ENCODE measurements at regions not wholly inside any gene's neighbourhood (a gene's known extent, or its start where the extent isn't known, plus 50 kb on each side); places are given as distances from the start of the nearest gene placed in this dataset.

DNA sequence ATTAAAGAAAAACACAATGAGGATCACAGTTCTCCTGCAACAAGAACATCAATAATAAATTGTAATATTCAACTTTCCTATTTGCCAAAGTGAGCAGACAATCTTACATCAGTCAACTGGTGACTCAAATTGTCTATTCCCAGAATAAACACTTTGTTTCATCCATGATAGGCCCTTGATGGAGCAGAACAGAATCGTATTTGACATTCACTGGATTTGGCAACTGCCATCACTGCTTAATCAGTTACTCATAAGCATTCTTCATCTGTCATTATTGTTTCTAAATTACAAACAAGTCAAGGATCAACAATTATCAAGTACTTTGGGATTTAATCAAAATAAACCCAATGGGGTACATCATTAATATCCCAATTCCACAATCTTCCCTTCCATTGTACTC, 398.4 kb downstream of the GABRG2 start:
- no peak overlapping the region for H2AFZ ChIP-seq
- Mint-ChIP-seq H3K4me1 (no peaks in the 10 kb centered on the region), H3K4me3 (no peak overlapping the region), H3K27ac (no peak overlapping the region), H3K9me3 (peaks cover 23% of the 10 kb centered on the region; the same call in 2 of the 3 replicates), H3K27me3 (ENCODE audit: insufficient read depth, low read depth, poor library complexity) (no peaks in the 10 kb centered on the region), H3K36me3 (ENCODE audit: low read depth) (no peaks in the 10 kb centered on the region)
- no peaks in the 10 kb centered on the region for H3K36me3 ChIP-seq (ENCODE audit: insufficient read depth)
- H3K4me3 ChIP-seq = no peak overlapping the region
- H3F3A ChIP-seq (replicated peaks; ENCODE audit: low read depth) = no peaks in the 10 kb centered on the region
- H4K20me1 ChIP-seq (replicated peaks; ENCODE audit: insufficient read depth) = no peaks in the 10 kb centered on the region
- no peaks in the 10 kb centered on the region for H3K4me1 ChIP-seq (ENCODE audit: insufficient read depth)
- H3K4me2 ChIP-seq = no peak overlapping the region
- H3K27me3 ChIP-seq (ENCODE audit: insufficient read depth) = no peaks in the 10 kb centered on the region
- no peak overlapping the region for H3K27ac ChIP-seq (ENCODE audit: low read depth)
- no peak for ATAC-seq
- no peak for DNase-seq (ENCODE audit: low spot score)
- no peaks in the 10 kb centered on the region for H3K79me2 ChIP-seq (replicated peaks; ENCODE audit: insufficient read depth)
- no peak for TF ChIP-seq JUNB (IDR thresholded peaks at IDR 0.05; ENCODE audit: unreplicated experiment)
- TF ChIP-seq, protein P1, sequence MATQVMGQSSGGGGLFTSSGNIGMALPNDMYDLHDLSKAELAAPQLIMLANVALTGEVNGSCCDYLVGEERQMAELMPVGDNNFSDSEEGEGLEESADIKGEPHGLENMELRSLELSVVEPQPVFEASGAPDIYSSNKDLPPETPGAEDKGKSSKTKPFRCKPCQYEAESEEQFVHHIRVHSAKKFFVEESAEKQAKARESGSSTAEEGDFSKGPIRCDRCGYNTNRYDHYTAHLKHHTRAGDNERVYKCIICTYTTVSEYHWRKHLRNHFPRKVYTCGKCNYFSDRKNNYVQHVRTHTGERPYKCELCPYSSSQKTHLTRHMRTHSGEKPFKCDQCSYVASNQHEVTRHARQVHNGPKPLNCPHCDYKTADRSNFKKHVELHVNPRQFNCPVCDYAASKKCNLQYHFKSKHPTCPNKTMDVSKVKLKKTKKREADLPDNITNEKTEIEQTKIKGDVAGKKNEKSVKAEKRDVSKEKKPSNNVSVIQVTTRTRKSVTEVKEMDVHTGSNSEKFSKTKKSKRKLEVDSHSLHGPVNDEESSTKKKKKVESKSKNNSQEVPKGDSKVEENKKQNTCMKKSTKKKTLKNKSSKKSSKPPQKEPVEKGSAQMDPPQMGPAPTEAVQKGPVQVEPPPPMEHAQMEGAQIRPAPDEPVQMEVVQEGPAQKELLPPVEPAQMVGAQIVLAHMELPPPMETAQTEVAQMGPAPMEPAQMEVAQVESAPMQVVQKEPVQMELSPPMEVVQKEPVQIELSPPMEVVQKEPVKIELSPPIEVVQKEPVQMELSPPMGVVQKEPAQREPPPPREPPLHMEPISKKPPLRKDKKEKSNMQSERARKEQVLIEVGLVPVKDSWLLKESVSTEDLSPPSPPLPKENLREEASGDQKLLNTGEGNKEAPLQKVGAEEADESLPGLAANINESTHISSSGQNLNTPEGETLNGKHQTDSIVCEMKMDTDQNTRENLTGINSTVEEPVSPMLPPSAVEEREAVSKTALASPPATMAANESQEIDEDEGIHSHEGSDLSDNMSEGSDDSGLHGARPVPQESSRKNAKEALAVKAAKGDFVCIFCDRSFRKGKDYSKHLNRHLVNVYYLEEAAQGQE (IDR thresholded peaks at IDR 0.05; ENCODE audit: unreplicated experiment) = no peak
- no peak for TF ChIP-seq STAT1 (IDR thresholded peaks at IDR 0.05; ENCODE audit: unreplicated experiment)
- no peak for TF ChIP-seq ZNF331 (CRISPR knock-in tag; IDR thresholded peaks at IDR 0.05; ENCODE audit: low read depth)
- no peak for TF ChIP-seq ZNF114 (CRISPR knock-in tag; IDR thresholded peaks at IDR 0.05)
- TF ChIP-seq, protein P2, sequence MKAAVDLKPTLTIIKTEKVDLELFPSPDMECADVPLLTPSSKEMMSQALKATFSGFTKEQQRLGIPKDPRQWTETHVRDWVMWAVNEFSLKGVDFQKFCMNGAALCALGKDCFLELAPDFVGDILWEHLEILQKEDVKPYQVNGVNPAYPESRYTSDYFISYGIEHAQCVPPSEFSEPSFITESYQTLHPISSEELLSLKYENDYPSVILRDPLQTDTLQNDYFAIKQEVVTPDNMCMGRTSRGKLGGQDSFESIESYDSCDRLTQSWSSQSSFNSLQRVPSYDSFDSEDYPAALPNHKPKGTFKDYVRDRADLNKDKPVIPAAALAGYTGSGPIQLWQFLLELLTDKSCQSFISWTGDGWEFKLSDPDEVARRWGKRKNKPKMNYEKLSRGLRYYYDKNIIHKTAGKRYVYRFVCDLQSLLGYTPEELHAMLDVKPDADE (IDR thresholded peaks at IDR 0.05) = no peak
- TF ChIP-seq CREB1 (CRISPR knock-in tag; IDR thresholded peaks at IDR 0.05; ENCODE audit: low read depth) = no peak
- no peak for TF ChIP-seq EZH2phosphoT487 (IDR thresholded peaks at IDR 0.05; ENCODE audit: unreplicated experiment)
- TF ChIP-seq NANOG (IDR thresholded peaks at IDR 0.05; ENCODE audit: borderline replicate concordance) = no peak
- TF ChIP-seq EZH2 (IDR thresholded peaks at IDR 0.05; ENCODE audit: low read depth, unreplicated experiment) = no peak
- TF ChIP-seq, protein P3, sequence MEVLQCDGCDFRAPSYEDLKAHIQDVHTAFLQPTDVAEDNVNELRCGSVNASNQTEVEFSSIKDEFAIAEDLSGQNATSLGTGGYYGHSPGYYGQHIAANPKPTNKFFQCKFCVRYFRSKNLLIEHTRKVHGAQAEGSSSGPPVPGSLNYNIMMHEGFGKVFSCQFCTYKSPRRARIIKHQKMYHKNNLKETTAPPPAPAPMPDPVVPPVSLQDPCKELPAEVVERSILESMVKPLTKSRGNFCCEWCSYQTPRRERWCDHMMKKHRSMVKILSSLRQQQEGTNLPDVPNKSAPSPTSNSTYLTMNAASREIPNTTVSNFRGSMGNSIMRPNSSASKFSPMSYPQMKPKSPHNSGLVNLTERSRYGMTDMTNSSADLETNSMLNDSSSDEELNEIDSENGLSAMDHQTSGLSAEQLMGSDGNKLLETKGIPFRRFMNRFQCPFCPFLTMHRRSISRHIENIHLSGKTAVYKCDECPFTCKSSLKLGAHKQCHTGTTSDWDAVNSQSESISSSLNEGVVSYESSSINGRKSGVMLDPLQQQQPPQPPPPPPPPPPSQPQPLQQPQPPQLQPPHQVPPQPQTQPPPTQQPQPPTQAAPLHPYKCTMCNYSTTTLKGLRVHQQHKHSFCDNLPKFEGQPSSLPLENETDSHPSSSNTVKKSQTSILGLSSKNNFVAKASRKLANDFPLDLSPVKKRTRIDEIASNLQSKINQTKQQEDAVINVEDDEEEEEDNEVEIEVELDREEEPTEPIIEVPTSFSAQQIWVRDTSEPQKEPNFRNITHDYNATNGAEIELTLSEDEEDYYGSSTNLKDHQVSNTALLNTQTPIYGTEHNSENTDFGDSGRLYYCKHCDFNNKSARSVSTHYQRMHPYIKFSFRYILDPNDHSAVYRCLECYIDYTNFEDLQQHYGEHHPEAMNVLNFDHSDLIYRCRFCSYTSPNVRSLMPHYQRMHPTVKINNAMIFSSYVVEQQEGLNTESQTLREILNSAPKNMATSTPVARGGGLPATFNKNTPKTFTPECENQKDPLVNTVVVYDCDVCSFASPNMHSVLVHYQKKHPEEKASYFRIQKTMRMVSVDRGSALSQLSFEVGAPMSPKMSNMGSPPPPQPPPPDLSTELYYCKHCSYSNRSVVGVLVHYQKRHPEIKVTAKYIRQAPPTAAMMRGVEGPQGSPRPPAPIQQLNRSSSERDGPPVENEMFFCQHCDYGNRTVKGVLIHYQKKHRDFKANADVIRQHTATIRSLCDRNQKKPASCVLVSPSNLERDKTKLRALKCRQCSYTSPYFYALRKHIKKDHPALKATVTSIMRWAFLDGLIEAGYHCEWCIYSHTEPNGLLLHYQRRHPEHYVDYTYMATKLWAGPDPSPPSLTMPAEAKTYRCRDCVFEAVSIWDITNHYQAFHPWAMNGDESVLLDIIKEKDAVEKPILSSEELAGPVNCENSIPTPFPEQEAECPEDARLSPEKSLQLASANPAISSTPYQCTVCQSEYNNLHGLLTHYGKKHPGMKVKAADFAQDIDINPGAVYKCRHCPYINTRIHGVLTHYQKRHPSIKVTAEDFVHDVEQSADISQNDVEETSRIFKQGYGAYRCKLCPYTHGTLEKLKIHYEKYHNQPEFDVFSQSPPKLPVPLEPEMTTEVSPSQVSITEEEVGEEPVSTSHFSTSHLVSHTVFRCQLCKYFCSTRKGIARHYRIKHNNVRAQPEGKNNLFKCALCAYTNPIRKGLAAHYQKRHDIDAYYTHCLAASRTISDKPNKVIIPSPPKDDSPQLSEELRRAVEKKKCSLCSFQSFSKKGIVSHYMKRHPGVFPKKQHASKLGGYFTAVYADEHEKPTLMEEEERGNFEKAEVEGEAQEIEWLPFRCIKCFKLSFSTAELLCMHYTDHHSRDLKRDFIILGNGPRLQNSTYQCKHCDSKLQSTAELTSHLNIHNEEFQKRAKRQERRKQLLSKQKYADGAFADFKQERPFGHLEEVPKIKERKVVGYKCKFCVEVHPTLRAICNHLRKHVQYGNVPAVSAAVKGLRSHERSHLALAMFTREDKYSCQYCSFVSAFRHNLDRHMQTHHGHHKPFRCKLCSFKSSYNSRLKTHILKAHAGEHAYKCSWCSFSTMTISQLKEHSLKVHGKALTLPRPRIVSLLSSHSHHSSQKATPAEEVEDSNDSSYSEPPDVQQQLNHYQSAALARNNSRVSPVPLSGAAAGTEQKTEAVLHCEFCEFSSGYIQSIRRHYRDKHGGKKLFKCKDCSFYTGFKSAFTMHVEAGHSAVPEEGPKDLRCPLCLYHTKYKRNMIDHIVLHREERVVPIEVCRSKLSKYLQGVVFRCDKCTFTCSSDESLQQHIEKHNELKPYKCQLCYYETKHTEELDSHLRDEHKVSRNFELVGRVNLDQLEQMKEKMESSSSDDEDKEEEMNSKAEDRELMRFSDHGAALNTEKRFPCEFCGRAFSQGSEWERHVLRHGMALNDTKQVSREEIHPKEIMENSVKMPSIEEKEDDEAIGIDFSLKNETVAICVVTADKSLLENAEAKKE (CRISPR knock-in tag; IDR thresholded peaks at IDR 0.05) = no peak
- TF ChIP-seq, protein P4, sequence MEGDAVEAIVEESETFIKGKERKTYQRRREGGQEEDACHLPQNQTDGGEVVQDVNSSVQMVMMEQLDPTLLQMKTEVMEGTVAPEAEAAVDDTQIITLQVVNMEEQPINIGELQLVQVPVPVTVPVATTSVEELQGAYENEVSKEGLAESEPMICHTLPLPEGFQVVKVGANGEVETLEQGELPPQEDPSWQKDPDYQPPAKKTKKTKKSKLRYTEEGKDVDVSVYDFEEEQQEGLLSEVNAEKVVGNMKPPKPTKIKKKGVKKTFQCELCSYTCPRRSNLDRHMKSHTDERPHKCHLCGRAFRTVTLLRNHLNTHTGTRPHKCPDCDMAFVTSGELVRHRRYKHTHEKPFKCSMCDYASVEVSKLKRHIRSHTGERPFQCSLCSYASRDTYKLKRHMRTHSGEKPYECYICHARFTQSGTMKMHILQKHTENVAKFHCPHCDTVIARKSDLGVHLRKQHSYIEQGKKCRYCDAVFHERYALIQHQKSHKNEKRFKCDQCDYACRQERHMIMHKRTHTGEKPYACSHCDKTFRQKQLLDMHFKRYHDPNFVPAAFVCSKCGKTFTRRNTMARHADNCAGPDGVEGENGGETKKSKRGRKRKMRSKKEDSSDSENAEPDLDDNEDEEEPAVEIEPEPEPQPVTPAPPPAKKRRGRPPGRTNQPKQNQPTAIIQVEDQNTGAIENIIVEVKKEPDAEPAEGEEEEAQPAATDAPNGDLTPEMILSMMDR (conservative IDR thresholded peaks at IDR 0.05; ENCODE audit: low read depth in 2 of 2) = no peak
- peaks cover 9% of the 10 kb centered on the region; the same call in 1 of the 2 replicates for H3K9me2 ChIP-seq (ENCODE audit: insufficient read depth)

Data from GM23338 (cell line).